Upper lobe of left lung (tissue), 6 donors: ENCODE measurements at regions not wholly inside any gene's neighbourhood (a gene's known extent, or its start where the extent isn't known, plus 50 kb on each side); places are given as distances from the start of the nearest gene placed in this dataset.
"Not testable (repeated sequence)": the region's sequence is repeated elsewhere in the genome, so short reads cannot be mapped to it uniquely, and the experiment has no call there.

Source experiments
- ATAC-seq, 2 donors: fragments of 200-7000 bp; cut with Tn5 transposase; one replicate each; pipeline ENCODE4 v1.9.1; 2022; ENCODE audit warnings: mild to moderate bottlenecking in 2 of 2, moderate library complexity in 2 of 2; ENCODE audit not compliant: low FRiP score in 2 of 2
- DNase-seq, 2 donors: peaks; one replicate each; pipeline ENCODE4 v3.0.0-alpha.2; 2019 to 2020
- H3K27ac ChIP-seq, 4 donors: fragments of 200-600 bp; sonication (generic); one replicate each; pipeline ENCODE4 v1.5.1; 2016 to 2019
- H3K27me3 ChIP-seq, 4 donors: fragments of 200-600 bp; sonication (generic); one replicate each; pipeline ENCODE4 v1.5.1; 2017 to 2019
- H3K36me3 ChIP-seq, 4 donors: fragments of 200-600 bp; sonication (generic); one replicate each; pipeline ENCODE4 v1.5.1; 2016 to 2019
- H3K4me1 ChIP-seq, 4 donors: fragments of 200-600 bp; sonication (generic); one replicate each; pipeline ENCODE4 v1.5.1; 2018 to 2019
- H3K4me3 ChIP-seq, 4 donors: fragments of 200-600 bp; sonication (generic); one replicate each; pipeline ENCODE4 v1.5.1; 2017 to 2019; ENCODE audit warnings: mild to moderate bottlenecking in 2 of 4, moderate library complexity in 1 of 4
- H3K9me3 ChIP-seq, 4 donors: fragments of 200-600 bp; sonication (generic); one replicate each; pipeline ENCODE4 v1.5.1; 2018 to 2019
- EP300 ChIP-seq, 4 donors: sonication (generic); formaldehyde crosslinking; IDR thresholded peaks; one replicate each; pipeline ENCODE4 v1.5.1; 2017; ENCODE audit warnings: antibody characterized with exemption in 4 of 4, control low read depth in 2 of 4
- POLR2A ChIP-seq, 4 donors: fragments of 450-650 bp; IDR thresholded peaks; one replicate each; pipeline ENCODE4 v1.5.1; 2016 to 2017; ENCODE audit warnings: antibody characterized with exemption in 4 of 4, mild to moderate bottlenecking in 2 of 4
- POLR2AphosphoS5 ChIP-seq, 2 donors: sonication (generic); formaldehyde crosslinking; IDR thresholded peaks; one replicate each; pipeline ENCODE4 v1.5.1; 2017; ENCODE audit warnings: antibody characterized with exemption in 2 of 2
- WGBS, 2 donors: methylation state at CpG; one replicate each; pipeline ENCODE4 v1.1.5; 2017 to 2018; 5-methylcytosine and 5-hydroxymethylcytosine counted together
- TF ChIP-seq, protein P1 (sequence below), 6 experiments: fragments of 450-650 bp in 4 of 6; fragments of 200-600 bp in 2 of 6; sonication (generic) in 2 of 6; IDR thresholded peaks; one replicate each; pipeline ENCODE4 v1.5.1; 2016 to 2019; ENCODE audit warnings: antibody characterized with exemption in 6 of 6
- donor health status: DM: no; HTN: no; CAD: no; lungs with moderate emphysema.
- donor health status: DM: no; HTN: yes; CAD: no; lungs with severe emphysema.

DNA sequence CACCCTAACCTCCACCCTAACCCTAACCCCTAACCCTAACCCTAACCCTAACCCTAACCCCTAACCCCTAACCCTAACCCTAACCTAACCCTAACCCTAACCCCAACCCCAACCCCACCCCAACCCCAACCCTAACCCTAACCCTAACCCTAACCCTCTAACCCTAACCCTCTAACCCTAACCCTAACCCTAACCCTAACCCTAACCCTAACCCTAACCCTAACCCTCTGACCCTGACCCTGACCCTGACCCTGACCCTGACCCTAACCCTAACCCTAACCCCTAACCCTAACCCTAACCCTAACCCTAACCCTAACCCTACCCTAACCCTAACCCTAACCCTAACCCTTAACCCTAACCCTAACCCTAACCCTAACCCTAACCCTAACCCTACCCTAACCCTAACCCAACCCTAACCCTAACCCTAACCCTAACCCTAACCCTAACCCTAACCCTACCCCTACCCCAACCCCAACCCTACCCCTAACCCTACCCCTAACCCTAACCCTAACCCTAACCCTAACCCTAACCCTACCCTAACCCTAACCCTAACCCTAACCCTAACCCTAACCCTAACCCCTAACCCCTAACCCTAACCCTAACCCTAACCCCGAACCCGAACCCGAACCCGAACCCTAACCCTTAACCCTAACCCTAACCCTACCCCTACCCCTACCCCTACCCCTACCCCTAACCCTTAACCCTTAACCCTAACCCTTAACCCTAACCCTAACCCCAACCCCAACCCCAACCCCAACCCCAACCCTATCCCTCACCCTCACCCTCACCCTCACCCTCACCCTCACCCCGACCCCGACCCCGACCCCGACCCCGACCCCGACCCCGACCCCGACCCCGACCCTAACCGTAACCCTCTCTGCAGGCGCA is 186.2 kb upstream of the CHL1 start:
- not testable (repeated sequence) for H3K27ac ChIP-seq, H3K4me1 ChIP-seq, ATAC-seq, H3K27me3 ChIP-seq, DNase-seq, H3K36me3 ChIP-seq, H3K4me3 ChIP-seq, H3K9me3 ChIP-seq
- no CpG with 5 or more reads among the region's 15 CpGs for WGBS, 2 donors

- DNase-seq (no peak), ATAC-seq (peak in 1 of 2 donors; percentile 56)
- H3K27me3 ChIP-seq: no peaks in the 10 kb centered on the region
- TF ChIP-seq POLR2A (IDR thresholded peaks at IDR 0.05) (no peak), POLR2AphosphoS5 (IDR thresholded peaks at IDR 0.05) (no peak), EP300 (IDR thresholded peaks at IDR 0.05) (no peak)
- TF ChIP-seq, protein P1, sequence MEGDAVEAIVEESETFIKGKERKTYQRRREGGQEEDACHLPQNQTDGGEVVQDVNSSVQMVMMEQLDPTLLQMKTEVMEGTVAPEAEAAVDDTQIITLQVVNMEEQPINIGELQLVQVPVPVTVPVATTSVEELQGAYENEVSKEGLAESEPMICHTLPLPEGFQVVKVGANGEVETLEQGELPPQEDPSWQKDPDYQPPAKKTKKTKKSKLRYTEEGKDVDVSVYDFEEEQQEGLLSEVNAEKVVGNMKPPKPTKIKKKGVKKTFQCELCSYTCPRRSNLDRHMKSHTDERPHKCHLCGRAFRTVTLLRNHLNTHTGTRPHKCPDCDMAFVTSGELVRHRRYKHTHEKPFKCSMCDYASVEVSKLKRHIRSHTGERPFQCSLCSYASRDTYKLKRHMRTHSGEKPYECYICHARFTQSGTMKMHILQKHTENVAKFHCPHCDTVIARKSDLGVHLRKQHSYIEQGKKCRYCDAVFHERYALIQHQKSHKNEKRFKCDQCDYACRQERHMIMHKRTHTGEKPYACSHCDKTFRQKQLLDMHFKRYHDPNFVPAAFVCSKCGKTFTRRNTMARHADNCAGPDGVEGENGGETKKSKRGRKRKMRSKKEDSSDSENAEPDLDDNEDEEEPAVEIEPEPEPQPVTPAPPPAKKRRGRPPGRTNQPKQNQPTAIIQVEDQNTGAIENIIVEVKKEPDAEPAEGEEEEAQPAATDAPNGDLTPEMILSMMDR (IDR thresholded peaks at IDR 0.05): no peak
- no peaks in the 10 kb centered on the region for H3K36me3 ChIP-seq
- 72 to 74% methylated on average over 17 to 22 of the region's 22 CpGs for WGBS, 2 donors
- H3K27ac ChIP-seq: no peak overlapping the region
- H3K9me3 ChIP-seq: no peaks in the 10 kb centered on the region
- no peak overlapping the region for H3K4me3 ChIP-seq
- H3K4me1 ChIP-seq: no peaks in the 10 kb centered on the region
Measured at GRCh38 chr3:11734-12133, 184.8 kb upstream of the CHL1 start.

DNA sequence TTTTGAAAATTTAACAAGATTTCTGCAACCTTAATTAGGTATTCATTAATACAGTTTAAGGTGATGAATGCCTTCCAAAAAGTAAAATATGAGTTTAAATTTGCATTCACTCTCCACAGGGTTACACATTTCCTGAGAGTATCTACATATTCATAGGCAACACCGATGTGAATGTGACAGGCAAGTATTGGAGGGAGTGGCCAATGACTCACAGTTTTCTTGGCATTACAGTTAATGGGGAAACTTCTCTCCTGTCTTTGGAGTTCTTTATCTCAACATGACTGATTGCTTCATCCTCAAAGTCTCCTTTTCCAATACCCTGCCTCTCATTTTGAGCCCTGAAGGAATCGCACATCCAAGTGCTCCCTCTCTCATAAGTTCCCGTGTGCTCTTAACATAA is 181.9 kb upstream of the CHL1 start:
- ATAC-seq (no peak), DNase-seq (no peak)
- H3K36me3 ChIP-seq: no peaks in the 10 kb centered on the region
- no peaks in the 10 kb centered on the region for H3K4me1 ChIP-seq
- H3K27me3 ChIP-seq: no peaks in the 10 kb centered on the region
- no peak overlapping the region for H3K27ac ChIP-seq
- H3K4me3 ChIP-seq: no peak overlapping the region
- no peaks in the 10 kb centered on the region for H3K9me3 ChIP-seq
- TF ChIP-seq POLR2AphosphoS5 (IDR thresholded peaks at IDR 0.05) (no peak), POLR2A (IDR thresholded peaks at IDR 0.05) (no peak), EP300 (IDR thresholded peaks at IDR 0.05) (no peak)
- TF ChIP-seq, protein P1 (IDR thresholded peaks at IDR 0.05): no peak
- WGBS, 2 donors: 68 to 72% methylated on average over 3 of the region's 3 CpGs

- ATAC-seq: no peak
- H3K36me3 ChIP-seq: no peaks in the 10 kb centered on the region
Measured at GRCh38 chr3:16366-16765, 180.2 kb upstream of the CHL1 start.

DNA sequence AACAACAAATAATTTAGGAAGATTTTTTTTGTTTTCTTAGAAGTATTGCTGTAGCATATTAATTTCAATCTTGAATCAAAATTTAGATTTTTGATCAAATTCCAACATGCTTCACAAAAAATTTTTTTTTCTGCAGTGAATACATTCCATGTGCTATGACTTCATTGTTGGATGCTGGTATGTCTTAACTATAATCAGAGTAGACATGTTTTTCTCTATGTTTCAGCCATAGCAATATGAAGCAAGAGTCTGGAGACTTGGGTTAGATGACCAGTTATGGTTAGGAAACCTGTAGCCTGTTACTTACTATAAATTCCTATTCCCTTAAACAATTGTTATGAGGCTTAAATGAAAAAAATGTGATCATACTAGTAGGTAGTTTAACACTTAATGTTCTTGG is 176.1 kb upstream of the CHL1 start:
- Histone ChIP-seq H3K4me3 (no peak overlapping the region), H3K4me1 (no peaks in the 10 kb centered on the region), H3K36me3 (no peaks in the 10 kb centered on the region), H3K9me3 (no peaks in the 10 kb centered on the region), H3K27ac (no peak overlapping the region), H3K27me3 (no peaks in the 10 kb centered on the region)
- TF ChIP-seq, protein P1 (IDR thresholded peaks at IDR 0.05): no peak
- TF ChIP-seq POLR2A (IDR thresholded peaks at IDR 0.05) (no peak), EP300 (IDR thresholded peaks at IDR 0.05) (no peak), POLR2AphosphoS5 (IDR thresholded peaks at IDR 0.05) (no peak)
- ATAC-seq (no peak), DNase-seq (no peak)

More at GRCh38 chr3:16366-16765, 180.2 kb upstream of the CHL1 start:
- Histone ChIP-seq H3K27ac (no peak overlapping the region), H3K4me3 (no peak overlapping the region), H3K4me1 (no peaks in the 10 kb centered on the region), H3K9me3 (no peaks in the 10 kb centered on the region), H3K27me3 (no peaks in the 10 kb centered on the region)
- no peak for DNase-seq
- TF ChIP-seq, protein P1 (IDR thresholded peaks at IDR 0.05): no peak
- TF ChIP-seq EP300 (IDR thresholded peaks at IDR 0.05) (no peak), POLR2AphosphoS5 (IDR thresholded peaks at IDR 0.05) (no peak), POLR2A (IDR thresholded peaks at IDR 0.05) (no peak)
- 70 to 78% methylated on average over 2 of the region's 2 CpGs for WGBS, 2 donors
